Bronchial epithelial cell (primary cell): ENCODE measurements at regions not wholly inside any gene's neighbourhood (a gene's known extent, or its start where the extent isn't known, plus 50 kb on each side); places are given as distances from the start of the nearest gene placed in this dataset.
"Not testable (repeated sequence)": the region's sequence is repeated elsewhere in the genome, so short reads cannot be mapped to it uniquely, and the experiment has no call there.

Source experiments
- DNase-seq: peaks from one replicate; pipeline ENCODE4 v3.0.0-alpha.2; 2010; ENCODE audit warnings: low read depth
- FAIRE-seq: peaks from 2 replicates; lab custom pipeline; 2011; peaks lifted over from hg19 to GRCh38; lab: Jason Lieb, UNC
- H3K27me3 ChIP-seq: 2 replicates; pipeline ENCODE4 v1.5.1; 2011; ENCODE audit warnings: low read length; ENCODE audit not compliant: control insufficient read depth, insufficient read depth
- H3K36me3 ChIP-seq: 2 replicates; pipeline ENCODE4 v1.5.1; 2011; ENCODE audit warnings: low read length; ENCODE audit not compliant: control insufficient read depth, insufficient read depth
- H3K4me3 ChIP-seq: 2 replicates; pipeline ENCODE4 v1.5.1; 2011; ENCODE audit warnings: mild to moderate bottlenecking, low read depth, low read length, control low read depth
- CTCF ChIP-seq: IDR thresholded peaks from 2 replicates; pipeline ENCODE4 v1.5.1; 2011; ENCODE audit warnings: mild to moderate bottlenecking, moderate library complexity, low read length, control low read depth, inconsistent platforms; ENCODE audit not compliant: insufficient read depth, severe bottlenecking

GRCh38 chr5:113749334-113749733 is 235.8 kb downstream of the YTHDC2 start:
- FAIRE-seq (no peak), DNase-seq (peak; percentile 76)
- Histone ChIP-seq H3K36me3 (no peaks in the 10 kb centered on the region), H3K27me3 (no peaks in the 10 kb centered on the region), H3K4me3 (no peak overlapping the region)
- no peak for TF ChIP-seq CTCF

- FAIRE-seq, H3K4me3 ChIP-seq, DNase-seq, H3K27me3 ChIP-seq, H3K36me3 ChIP-seq: not testable (repeated sequence)
Measured at GRCh38 chr5:113753182-113753581, 239.7 kb downstream of the YTHDC2 start.

- DNase-seq, result no peak
Measured at GRCh38 chr5:113755516-113755915, 242.0 kb downstream of the YTHDC2 start.

GRCh38 chr5:113757508-113757907 is 244.0 kb downstream of the YTHDC2 start:
- DNase-seq (no peak), FAIRE-seq (no peak)
- no peak for TF ChIP-seq CTCF
- Histone ChIP-seq H3K4me3 (no peak overlapping the region), H3K36me3 (no peaks in the 10 kb centered on the region), H3K27me3 (no peaks in the 10 kb centered on the region)

More at GRCh38 chr5:113755516-113755915, 242.0 kb downstream of the YTHDC2 start:
- Histone ChIP-seq H3K4me3 (no peak overlapping the region), H3K27me3 (no peaks in the 10 kb centered on the region), H3K36me3 (no peaks in the 10 kb centered on the region)
- no peak for FAIRE-seq
- no peak for TF ChIP-seq CTCF

GRCh38 chr5:113759505-113759904 is 246.0 kb downstream of the YTHDC2 start:
- Histone ChIP-seq H3K4me3 (no peak overlapping the region), H3K27me3 (no peaks in the 10 kb centered on the region), H3K36me3 (no peaks in the 10 kb centered on the region)
- DNase-seq, result no peak
- no peak for TF ChIP-seq CTCF
- no peak for FAIRE-seq

- no peak for FAIRE-seq
- Histone ChIP-seq H3K36me3 (no peaks in the 10 kb centered on the region), H3K27me3 (no peaks in the 10 kb centered on the region), H3K4me3 (no peak overlapping the region)
- TF ChIP-seq CTCF, result no peak
- peak; percentile 23 for DNase-seq
Measured at GRCh38 chr5:113760486-113760885, 247.0 kb downstream of the YTHDC2 start.
